SJSA1 (cell line): ENCODE measurements at regions not wholly inside any gene's neighbourhood (a gene's known extent, or its start where the extent isn't known, plus 50 kb on each side); places are given as distances from the start of the nearest gene placed in this dataset.
"Not testable (repeated sequence)": the region's sequence is repeated elsewhere in the genome, so short reads cannot be mapped to it uniquely, and the experiment has no call there.

ENCODE experiments used
- DNase-seq, 2 experiments: peaks; one replicate each; pipeline ENCODE4 v3.0.0-alpha.2; 2015 to 2020; ENCODE audit warnings: low spot score in 2 of 2, low read depth in 1 of 2
- H3K27ac ChIP-seq: fragments of 250-450 bp; sonication (Bioruptor Pico); 2 replicates; pipeline ENCODE4 v1.5.1; 2020; ENCODE audit warnings: mild to moderate bottlenecking, moderate library complexity
- H3K27me3 ChIP-seq: fragments of 250-450 bp; sonication (Bioruptor Pico); replicated peaks from 2 replicates; pipeline ENCODE4 v1.5.1; 2020; ENCODE audit warnings: mild to moderate bottlenecking, moderate library complexity
- H3K36me3 ChIP-seq: fragments of 250-450 bp; sonication (Bioruptor Pico); 2 replicates; pipeline ENCODE4 v1.5.1; 2020; ENCODE audit warnings: mild to moderate bottlenecking
- H3K4me1 ChIP-seq: fragments of 250-450 bp; sonication (Bioruptor Pico); replicated peaks from 2 replicates; pipeline ENCODE4 v1.6.1; 2021; ENCODE audit warnings: mild to moderate bottlenecking
- H3K4me3 ChIP-seq: fragments of 250-450 bp; sonication (Bioruptor Pico); 2 replicates; pipeline ENCODE4 v1.5.1; 2020; ENCODE audit warnings: mild to moderate bottlenecking
- H3K9me3 ChIP-seq: fragments of 250-450 bp; sonication (Bioruptor Pico); replicated peaks from 2 replicates; pipeline ENCODE4 v1.5.1; 2020; ENCODE audit warnings: mild to moderate bottlenecking

DNA sequence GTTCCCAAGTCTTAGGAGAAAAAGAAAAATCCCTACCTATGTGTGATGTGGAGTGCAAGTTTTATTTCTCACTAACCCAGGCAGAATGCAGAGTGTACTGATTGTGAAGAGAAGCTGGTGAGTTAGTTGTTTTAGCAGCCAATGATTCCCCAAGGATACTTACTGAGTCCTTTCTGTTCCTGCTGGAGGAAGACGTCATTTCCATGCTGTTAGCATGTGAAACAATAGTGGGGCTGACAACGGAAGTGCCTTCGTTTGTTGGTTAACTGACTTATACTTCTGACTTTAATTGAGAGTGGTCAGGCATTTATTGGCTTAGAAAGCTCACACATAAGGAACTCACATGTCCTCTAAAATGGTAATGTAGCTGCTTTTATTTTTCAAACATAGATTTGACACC lies 180.6 kb downstream of the MC4R start:
- no peaks in the 10 kb centered on the region for H3K4me1 ChIP-seq
- H3K27ac ChIP-seq: no peak overlapping the region
- H3K27me3 ChIP-seq: no peaks in the 10 kb centered on the region
- no peaks in the 10 kb centered on the region for H3K36me3 ChIP-seq
- H3K4me3 ChIP-seq: no peak overlapping the region
- no peaks in the 10 kb centered on the region for H3K9me3 ChIP-seq
- no peak for DNase-seq

DNA sequence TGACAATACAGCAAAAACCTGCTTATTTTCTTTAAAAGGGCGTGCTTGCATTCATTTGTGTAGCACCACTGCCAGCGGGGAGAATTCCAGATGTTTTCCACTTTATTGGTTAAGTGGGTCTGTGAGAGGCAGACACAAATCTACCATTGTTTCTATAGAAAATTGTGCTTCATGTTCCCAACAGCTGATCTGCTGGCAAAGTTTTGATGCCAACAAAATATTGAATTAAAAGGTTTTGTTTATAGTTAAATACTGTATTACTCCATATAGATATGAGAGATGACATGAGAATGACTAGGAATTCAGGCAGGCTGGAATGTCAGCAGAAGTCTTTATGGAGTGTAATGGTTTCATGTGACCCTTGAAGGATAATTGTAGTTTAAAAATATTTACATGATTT lies 182.7 kb downstream of the MC4R start:
- no peaks in the 10 kb centered on the region for H3K9me3 ChIP-seq
- no peak overlapping the region for H3K27ac ChIP-seq
- no peak overlapping the region for H3K4me3 ChIP-seq
- no peaks in the 10 kb centered on the region for H3K4me1 ChIP-seq
- no peaks in the 10 kb centered on the region for H3K27me3 ChIP-seq
- no peaks in the 10 kb centered on the region for H3K36me3 ChIP-seq
- DNase-seq: no peak

DNA sequence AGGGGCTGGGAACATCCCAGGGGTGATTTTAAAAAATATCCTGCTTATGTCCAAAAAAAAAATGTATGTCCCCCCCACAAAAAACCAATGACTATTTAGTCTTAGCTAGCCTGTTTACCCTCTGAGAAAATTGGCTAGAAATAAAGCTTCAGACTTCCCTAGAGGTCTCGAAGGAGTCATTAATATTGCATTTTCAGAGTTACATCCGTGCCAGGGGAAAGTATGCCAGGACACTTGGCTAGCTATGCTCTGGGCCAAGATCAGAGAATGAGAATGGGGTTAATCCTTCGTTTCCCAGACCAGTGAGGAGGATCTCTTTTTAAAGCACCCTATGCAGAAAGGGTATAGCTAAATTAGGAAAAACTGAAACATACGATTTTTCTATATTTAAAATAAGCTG lies 183.6 kb downstream of the MC4R start:
- H3K9me3 ChIP-seq: no peaks in the 10 kb centered on the region
- no peaks in the 10 kb centered on the region for H3K36me3 ChIP-seq
- H3K27me3 ChIP-seq: no peaks in the 10 kb centered on the region
- H3K4me1 ChIP-seq: no peaks in the 10 kb centered on the region
- H3K4me3 ChIP-seq: no peak overlapping the region
- H3K27ac ChIP-seq: no peak overlapping the region
- DNase-seq: no peak

- no peaks in the 10 kb centered on the region for H3K36me3 ChIP-seq
- no peaks in the 10 kb centered on the region for H3K9me3 ChIP-seq
- H3K27me3 ChIP-seq: no peaks in the 10 kb centered on the region
- no peak overlapping the region for H3K4me3 ChIP-seq
- no peaks in the 10 kb centered on the region for H3K4me1 ChIP-seq
- no peak overlapping the region for H3K27ac ChIP-seq
- no peak for DNase-seq
These were observed 190.4 kb downstream of the MC4R start for GRCh38 chr18:60182223-60182622.

DNA sequence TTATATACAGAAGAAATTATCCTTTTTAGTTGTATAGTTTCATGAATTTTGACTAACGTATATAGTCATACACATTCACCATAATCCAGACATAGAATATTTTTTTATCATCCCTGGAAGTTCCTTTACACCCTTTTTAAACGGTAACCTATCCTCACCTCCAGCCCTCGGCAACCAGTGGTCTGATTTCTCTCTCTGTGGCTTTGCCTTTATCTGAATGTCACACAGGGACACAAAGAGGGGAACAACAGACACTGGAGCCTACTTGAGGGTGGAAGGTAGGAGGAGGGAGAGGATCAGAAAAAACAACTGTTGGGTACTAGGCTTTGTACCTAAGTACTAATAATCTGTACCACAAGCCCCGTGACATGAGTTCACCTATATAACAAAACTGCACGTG lies 191.9 kb downstream of the MC4R start:
- H3K27me3 ChIP-seq: no peaks in the 10 kb centered on the region
- no peaks in the 10 kb centered on the region for H3K9me3 ChIP-seq
- DNase-seq: no peak
- H3K4me1 ChIP-seq: no peaks in the 10 kb centered on the region
- no peak overlapping the region for H3K4me3 ChIP-seq
- no peaks in the 10 kb centered on the region for H3K36me3 ChIP-seq
- H3K27ac ChIP-seq: no peak overlapping the region

DNA sequence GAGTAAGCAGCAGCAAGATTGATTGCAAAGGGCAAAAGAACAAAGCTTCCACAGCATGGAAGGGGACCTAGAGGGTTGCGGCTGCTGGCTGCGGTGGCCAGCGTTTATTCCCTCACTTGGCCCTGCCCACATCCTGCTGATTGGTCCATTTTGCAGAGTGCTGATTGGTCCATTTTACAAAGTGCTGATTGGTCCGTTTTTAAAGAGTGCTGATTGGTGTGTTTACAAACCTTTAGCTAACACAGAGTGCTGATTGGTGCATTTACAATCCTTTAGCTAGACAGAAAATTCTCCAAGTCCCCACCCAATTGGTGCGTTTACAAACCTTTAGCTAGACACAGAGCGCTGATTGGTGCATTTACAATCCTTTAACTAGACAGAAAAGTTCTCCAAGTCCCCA lies 194.4 kb downstream of the MC4R start:
- not testable (repeated sequence) for H3K9me3 ChIP-seq, H3K36me3 ChIP-seq, H3K27ac ChIP-seq, H3K4me1 ChIP-seq, DNase-seq, H3K4me3 ChIP-seq, H3K27me3 ChIP-seq

- H3K27ac ChIP-seq: no peak overlapping the region
- H3K36me3 ChIP-seq: no peaks in the 10 kb centered on the region
- H3K4me3 ChIP-seq: no peak overlapping the region
- no peaks in the 10 kb centered on the region for H3K4me1 ChIP-seq
- no peaks in the 10 kb centered on the region for H3K9me3 ChIP-seq
- DNase-seq: peak in 1 of 2 experiments; percentile 9
- H3K27me3 ChIP-seq: no peaks in the 10 kb centered on the region
These were observed 196.3 kb downstream of the MC4R start for GRCh38 chr18:60176259-60176658.

- Histone ChIP-seq H3K9me3 (no peaks in the 10 kb centered on the region), H3K4me1 (no peaks in the 10 kb centered on the region), H3K27ac (no peak overlapping the region), H3K36me3 (no peaks in the 10 kb centered on the region), H3K27me3 (no peaks in the 10 kb centered on the region), H3K4me3 (no peak overlapping the region)
- no peak for DNase-seq
These were observed 197.7 kb downstream of the MC4R start for GRCh38 chr18:60174832-60175231.

DNA sequence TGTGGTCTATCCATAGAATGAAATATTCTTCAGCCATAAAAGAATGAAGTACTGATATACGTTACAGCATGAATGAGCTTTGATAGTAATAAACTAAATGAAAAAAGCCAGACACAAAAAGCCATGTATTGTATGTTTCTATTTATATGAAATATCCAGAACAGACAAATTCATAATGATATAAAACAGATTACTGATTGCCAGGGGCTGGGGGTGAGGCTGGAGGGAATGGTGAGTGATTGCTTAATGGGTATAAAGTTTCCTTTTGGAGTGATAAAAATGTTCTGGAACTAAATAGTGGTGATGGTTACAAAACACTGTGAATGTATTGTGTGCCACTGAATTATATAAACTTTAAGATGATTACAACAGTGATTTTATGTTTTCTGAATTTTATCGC lies 200.5 kb downstream of the MC4R start:
- Histone ChIP-seq H3K9me3 (no peaks in the 10 kb centered on the region), H3K36me3 (no peaks in the 10 kb centered on the region), H3K4me3 (no peak overlapping the region), H3K4me1 (no peaks in the 10 kb centered on the region), H3K27ac (no peak overlapping the region), H3K27me3 (no peaks in the 10 kb centered on the region)
- no peak for DNase-seq

- no peaks in the 10 kb centered on the region for H3K9me3 ChIP-seq
- no peak for DNase-seq
- H3K27ac ChIP-seq: no peak overlapping the region
- no peaks in the 10 kb centered on the region for H3K4me1 ChIP-seq
- H3K4me3 ChIP-seq: no peak overlapping the region
- no peaks in the 10 kb centered on the region for H3K27me3 ChIP-seq
- no peaks in the 10 kb centered on the region for H3K36me3 ChIP-seq
These were observed 209.0 kb downstream of the MC4R start for GRCh38 chr18:60163622-60164021.

- Histone ChIP-seq H3K4me3 (no peak overlapping the region), H3K9me3 (no peaks in the 10 kb centered on the region), H3K4me1 (no peaks in the 10 kb centered on the region), H3K27ac (no peak overlapping the region), H3K36me3 (no peaks in the 10 kb centered on the region), H3K27me3 (no peaks in the 10 kb centered on the region)
- DNase-seq: no peak
These were observed 210.2 kb downstream of the MC4R start for GRCh38 chr18:60162388-60162787.

DNA sequence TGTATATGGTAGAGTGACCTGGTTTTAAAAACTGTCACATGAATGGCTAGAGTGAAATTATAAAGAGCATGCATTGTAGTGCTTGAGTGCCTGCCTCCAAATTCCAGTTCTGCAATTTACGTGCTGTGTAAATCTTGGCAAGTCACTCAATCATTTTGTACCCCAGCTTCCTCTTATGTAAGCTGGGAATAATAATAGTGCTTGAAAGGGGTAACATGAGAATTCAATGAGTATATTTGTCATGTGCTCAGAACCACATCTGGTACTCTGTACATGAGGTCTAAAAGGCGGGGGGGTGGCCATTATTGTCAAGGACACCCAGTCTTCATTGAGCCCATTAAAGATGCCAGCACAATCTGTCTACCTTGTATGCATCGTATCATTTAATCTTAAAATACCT lies 214.8 kb downstream of the MC4R start:
- no peak overlapping the region for H3K27ac ChIP-seq
- H3K27me3 ChIP-seq: no peaks in the 10 kb centered on the region
- DNase-seq: no peak

DNA sequence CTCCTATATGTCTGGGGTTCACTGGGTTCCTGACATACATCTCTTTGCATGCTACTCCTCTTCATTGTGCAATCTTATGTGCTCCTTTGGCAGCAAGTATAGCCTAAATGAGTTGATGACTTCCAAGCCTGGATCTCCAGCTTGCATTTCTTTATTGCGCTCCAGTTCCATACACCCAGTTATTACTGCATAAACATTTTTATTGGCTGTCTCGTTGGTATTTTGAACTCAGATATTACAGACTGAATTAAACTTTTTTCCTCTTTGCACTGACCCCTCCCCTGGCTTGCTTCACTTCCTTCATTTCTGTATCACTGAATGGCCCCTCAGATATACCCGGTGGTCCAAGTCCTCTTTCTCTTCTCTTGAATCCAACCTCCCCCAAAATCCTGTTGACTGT lies 219.2 kb downstream of the MC4R start:
- Histone ChIP-seq H3K36me3 (no peaks in the 10 kb centered on the region), H3K4me3 (no peak overlapping the region), H3K4me1 (no peaks in the 10 kb centered on the region), H3K9me3 (no peaks in the 10 kb centered on the region), H3K27me3 (no peaks in the 10 kb centered on the region), H3K27ac (no peak overlapping the region)
- no peak for DNase-seq

More for the DNA sequence above, 214.8 kb downstream of the MC4R start:
- Histone ChIP-seq H3K4me3 (no peak overlapping the region), H3K4me1 (no peaks in the 10 kb centered on the region), H3K36me3 (no peaks in the 10 kb centered on the region), H3K9me3 (no peaks in the 10 kb centered on the region)

DNA sequence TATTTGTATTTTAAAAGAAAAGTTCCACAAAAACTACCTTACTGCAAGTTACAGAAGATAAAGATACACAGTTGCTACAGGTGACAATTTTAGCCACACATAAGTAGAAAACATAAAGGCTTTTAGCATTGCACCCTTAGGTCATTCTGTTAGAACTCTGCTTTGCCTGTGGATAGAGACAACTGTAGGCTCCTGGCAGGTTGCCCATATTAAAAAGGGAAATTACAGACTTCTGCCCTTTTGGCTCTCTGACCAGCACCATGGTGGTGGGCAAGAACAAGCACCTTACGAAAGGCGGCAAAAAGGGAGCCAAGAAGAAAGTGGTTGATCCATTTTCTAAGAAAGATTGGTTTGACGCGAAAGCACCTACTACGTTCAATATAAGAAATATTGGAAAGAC lies 223.3 kb downstream of the MC4R start:
- no peak overlapping the region for H3K27ac ChIP-seq
- H3K4me1 ChIP-seq: no peaks in the 10 kb centered on the region
- no peaks in the 10 kb centered on the region for H3K9me3 ChIP-seq
- H3K27me3 ChIP-seq: no peaks in the 10 kb centered on the region
- no peak for DNase-seq
- no peaks in the 10 kb centered on the region for H3K36me3 ChIP-seq
- no peak overlapping the region for H3K4me3 ChIP-seq

DNA sequence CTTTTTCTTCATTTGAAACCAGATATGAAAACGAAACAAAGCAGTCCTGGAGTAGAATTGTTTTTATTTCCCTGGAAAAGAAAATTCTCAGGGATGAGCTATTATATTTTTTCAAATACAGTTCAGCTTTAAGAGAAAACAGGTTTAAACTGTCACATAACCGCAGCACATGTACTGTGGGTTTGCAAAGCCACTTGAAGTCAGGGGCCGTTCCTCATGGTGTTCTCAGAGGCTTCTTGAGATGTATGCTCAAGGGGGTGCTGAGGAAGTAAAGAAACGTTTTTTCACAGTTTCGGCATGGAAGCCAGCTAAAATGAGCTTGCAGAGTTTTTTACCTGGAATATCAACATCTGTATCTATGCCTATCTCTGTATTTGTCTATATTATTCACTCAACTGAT lies 225.3 kb downstream of the MC4R start:
- Histone ChIP-seq H3K36me3 (no peaks in the 10 kb centered on the region), H3K27me3 (no peaks in the 10 kb centered on the region), H3K4me1 (no peaks in the 10 kb centered on the region), H3K27ac (no peak overlapping the region), H3K9me3 (no peaks in the 10 kb centered on the region), H3K4me3 (no peak overlapping the region)
- DNase-seq: no peak
